RWPE2 (cell line): ENCODE measurements at regions not wholly inside any gene's neighbourhood (a gene's known extent, or its start where the extent isn't known, plus 50 kb on each side); places are given as distances from the start of the nearest gene placed in this dataset.

Source experiments
- ATAC-seq: fragments of 200-7000 bp; cut with Tn5 transposase; 3 replicates; pipeline ENCODE4 v1.9.1; 2021; ENCODE audit warnings: low read depth
- DNase-seq: peaks from one replicate; pipeline ENCODE4 v3.0.0-alpha.2; 2020; ENCODE audit warnings: low spot score
- H3K27ac ChIP-seq: fragments of 450-650 bp; 2 replicates; pipeline ENCODE4 v1.5.1; 2017; ENCODE audit warnings: mild to moderate bottlenecking; ENCODE audit not compliant: poor library complexity, severe bottlenecking
- H3K27me3 ChIP-seq: fragments of 250-450 bp; sonication (Bioruptor Pico); 2 replicates; pipeline ENCODE4 v1.5.1; 2021; ENCODE audit warnings: mild to moderate bottlenecking, moderate library complexity; ENCODE audit not compliant: insufficient read depth, poor library complexity, severe bottlenecking
- H3K36me3 ChIP-seq: fragments of 250-450 bp; sonication (Bioruptor Pico); 2 replicates; pipeline ENCODE4 v1.5.1; 2020; ENCODE audit warnings: low read depth, mild to moderate bottlenecking, moderate library complexity
- H3K4me1 ChIP-seq: fragments of 250-450 bp; sonication (Bioruptor Pico); 2 replicates; pipeline ENCODE4 v1.5.1; 2021; ENCODE audit warnings: mild to moderate bottlenecking, moderate library complexity; ENCODE audit not compliant: insufficient read depth, poor library complexity, severe bottlenecking
- H3K4me3 ChIP-seq: fragments of 250-450 bp; sonication (Bioruptor Pico); 2 replicates; pipeline ENCODE4 v1.5.1; 2021; ENCODE audit warnings: mild to moderate bottlenecking, moderate library complexity; ENCODE audit not compliant: severe bottlenecking
- H3K9me3 ChIP-seq: fragments of 250-450 bp; sonication (Bioruptor Pico); 2 replicates; pipeline ENCODE4 v1.5.1; 2021; ENCODE audit warnings: mild to moderate bottlenecking, moderate library complexity; ENCODE audit not compliant: severe bottlenecking
- TF ChIP-seq, protein P1 (sequence below): fragments of 450-650 bp; IDR thresholded peaks from one replicate; pipeline ENCODE4 v1.5.1; 2017; ENCODE audit warnings: mild to moderate bottlenecking, moderate library complexity; ENCODE audit not compliant: poor library complexity, severe bottlenecking

DNA sequence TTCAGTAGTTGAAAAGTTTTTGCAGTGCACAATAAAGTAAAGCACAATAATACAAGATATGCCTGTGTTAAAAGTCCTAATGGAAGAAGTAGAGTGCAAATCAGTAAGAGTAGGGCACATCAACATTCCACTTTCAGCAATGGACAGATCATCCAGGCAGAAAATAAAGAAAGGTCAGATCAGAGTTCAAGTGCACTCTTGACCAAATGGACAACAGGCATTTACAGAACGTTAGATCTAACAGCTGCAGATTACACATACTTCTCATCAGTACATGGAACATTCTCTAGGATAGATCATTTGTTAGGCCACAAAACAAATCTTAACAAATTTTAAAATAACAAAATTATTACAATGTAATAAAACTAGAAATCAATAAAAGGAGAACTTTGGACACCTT lies 1373.5 kb upstream of the PABPC4L start:
- ATAC-seq = no peak
- Histone ChIP-seq H3K4me3 (no peak overlapping the region), H3K4me1 (no peaks in the 10 kb centered on the region), H3K9me3 (no peaks in the 10 kb centered on the region), H3K27ac (no peak overlapping the region), H3K36me3 (no peaks in the 10 kb centered on the region), H3K27me3 (no peaks in the 10 kb centered on the region)
- TF ChIP-seq, protein P1, sequence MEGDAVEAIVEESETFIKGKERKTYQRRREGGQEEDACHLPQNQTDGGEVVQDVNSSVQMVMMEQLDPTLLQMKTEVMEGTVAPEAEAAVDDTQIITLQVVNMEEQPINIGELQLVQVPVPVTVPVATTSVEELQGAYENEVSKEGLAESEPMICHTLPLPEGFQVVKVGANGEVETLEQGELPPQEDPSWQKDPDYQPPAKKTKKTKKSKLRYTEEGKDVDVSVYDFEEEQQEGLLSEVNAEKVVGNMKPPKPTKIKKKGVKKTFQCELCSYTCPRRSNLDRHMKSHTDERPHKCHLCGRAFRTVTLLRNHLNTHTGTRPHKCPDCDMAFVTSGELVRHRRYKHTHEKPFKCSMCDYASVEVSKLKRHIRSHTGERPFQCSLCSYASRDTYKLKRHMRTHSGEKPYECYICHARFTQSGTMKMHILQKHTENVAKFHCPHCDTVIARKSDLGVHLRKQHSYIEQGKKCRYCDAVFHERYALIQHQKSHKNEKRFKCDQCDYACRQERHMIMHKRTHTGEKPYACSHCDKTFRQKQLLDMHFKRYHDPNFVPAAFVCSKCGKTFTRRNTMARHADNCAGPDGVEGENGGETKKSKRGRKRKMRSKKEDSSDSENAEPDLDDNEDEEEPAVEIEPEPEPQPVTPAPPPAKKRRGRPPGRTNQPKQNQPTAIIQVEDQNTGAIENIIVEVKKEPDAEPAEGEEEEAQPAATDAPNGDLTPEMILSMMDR = no peak
- no peak for DNase-seq

DNA sequence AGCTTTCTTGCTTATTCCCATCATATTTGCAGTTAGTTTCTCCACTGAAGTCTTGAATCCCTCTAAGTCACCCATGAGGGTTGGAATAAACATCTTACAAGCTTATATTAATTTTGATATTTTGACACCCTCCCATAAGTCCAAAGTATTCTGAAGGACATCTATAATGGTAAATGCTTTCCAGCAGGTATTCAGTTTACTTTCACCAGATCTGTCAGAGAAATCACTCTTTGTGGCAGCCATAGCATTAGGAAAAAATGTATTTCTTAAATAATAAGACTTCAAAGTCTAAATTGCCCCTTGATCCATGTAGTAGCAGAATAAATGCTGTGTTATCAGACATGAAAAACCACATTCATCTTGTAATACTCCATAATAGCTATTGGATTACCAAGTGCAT lies 1371.7 kb upstream of the PABPC4L start:
- no peak for DNase-seq
- H3K4me1 ChIP-seq = no peaks in the 10 kb centered on the region
- no peak overlapping the region for H3K27ac ChIP-seq
- H3K4me3 ChIP-seq = no peak overlapping the region
- TF ChIP-seq, protein P1 = no peak
- no peaks in the 10 kb centered on the region for H3K36me3 ChIP-seq
- H3K9me3 ChIP-seq = no peaks in the 10 kb centered on the region
- H3K27me3 ChIP-seq = no peaks in the 10 kb centered on the region
- no peak for ATAC-seq

DNA sequence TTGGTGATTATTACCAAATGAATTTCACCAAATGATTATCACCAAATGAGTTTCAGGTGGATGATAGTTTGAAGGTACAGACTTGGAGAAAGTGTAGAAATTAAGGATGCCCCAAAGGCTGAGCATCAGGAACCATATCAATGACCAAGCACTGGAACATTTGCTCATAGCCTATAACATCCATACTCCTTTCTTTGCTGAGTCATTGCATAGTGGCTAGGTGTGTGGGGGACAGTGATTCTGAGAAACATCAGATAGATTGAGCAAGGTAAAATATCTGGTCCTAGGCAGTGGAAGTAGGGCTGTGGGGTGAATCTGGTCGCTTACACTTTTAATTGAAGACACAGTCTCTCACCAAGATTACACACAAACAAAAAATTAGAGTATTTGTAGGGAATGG lies 1362.5 kb upstream of the PABPC4L start:
- TF ChIP-seq, protein P1 = no peak
- Histone ChIP-seq H3K4me1 (no peaks in the 10 kb centered on the region), H3K9me3 (no peaks in the 10 kb centered on the region), H3K4me3 (no peak overlapping the region), H3K27me3 (no peaks in the 10 kb centered on the region), H3K27ac (no peak overlapping the region), H3K36me3 (no peaks in the 10 kb centered on the region)
- ATAC-seq (no peak), DNase-seq (no peak)

DNA sequence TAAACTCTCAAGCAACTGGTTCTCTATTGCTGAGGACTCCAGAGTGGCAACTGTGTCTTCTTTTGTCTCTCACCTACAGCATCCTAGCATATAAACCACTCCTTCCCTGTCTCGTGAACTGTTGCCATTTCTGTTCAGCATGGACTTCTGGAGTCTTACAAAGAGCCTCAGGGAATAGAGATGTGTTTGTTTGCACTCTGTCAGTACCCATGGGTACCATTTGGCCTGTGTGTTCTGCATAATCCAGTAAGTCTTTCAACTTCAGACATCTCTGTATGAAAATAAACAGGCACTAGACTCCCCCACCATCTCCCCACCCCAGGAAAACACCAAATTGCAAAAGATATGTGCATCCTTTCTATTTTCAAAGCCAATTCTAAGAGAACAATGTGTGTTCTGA lies 1351.6 kb upstream of the PABPC4L start:
- Histone ChIP-seq H3K4me1 (no peaks in the 10 kb centered on the region), H3K27ac (no peak overlapping the region), H3K9me3 (no peaks in the 10 kb centered on the region), H3K27me3 (no peaks in the 10 kb centered on the region), H3K4me3 (no peak overlapping the region), H3K36me3 (no peaks in the 10 kb centered on the region)
- ATAC-seq (peak; percentile 17; the same call in 1 of the 3 replicates), DNase-seq (no peak)
- TF ChIP-seq, protein P1 = no peak

DNA sequence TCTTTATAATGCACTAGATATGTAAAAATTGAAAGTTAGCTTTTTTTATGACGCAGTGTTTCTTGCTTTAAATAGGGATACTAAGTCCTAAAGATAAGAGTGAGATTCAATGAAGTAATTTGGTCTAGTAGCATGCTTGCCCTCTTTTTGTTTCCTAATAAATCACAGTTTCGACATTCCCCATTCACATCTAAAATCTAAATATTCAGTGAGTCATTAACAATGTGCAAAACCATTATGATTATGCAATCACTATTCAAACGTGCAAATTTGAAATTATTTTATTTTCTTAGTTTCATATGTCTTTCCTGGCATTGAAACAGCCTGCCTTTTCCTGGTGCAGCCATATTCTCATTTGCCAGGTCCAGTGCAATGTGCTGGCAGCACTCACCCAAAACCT lies 1350.5 kb upstream of the PABPC4L start:
- no peaks in the 10 kb centered on the region for H3K27me3 ChIP-seq
- TF ChIP-seq, protein P1 = no peak
- no peaks in the 10 kb centered on the region for H3K4me1 ChIP-seq
- H3K36me3 ChIP-seq = no peaks in the 10 kb centered on the region
- no peak for ATAC-seq
- no peak overlapping the region for H3K4me3 ChIP-seq
- H3K9me3 ChIP-seq = no peaks in the 10 kb centered on the region
- no peak for DNase-seq
- H3K27ac ChIP-seq = no peak overlapping the region
